Mesenchymal stem cell (in vitro differentiated cells and primary cell): ENCODE measurements at regions not wholly inside any gene's neighbourhood (a gene's known extent, or its start where the extent isn't known, plus 50 kb on each side); places are given as distances from the start of the nearest gene placed in this dataset.

Experiments
- DNase-seq: peaks from one replicate; pipeline ENCODE4 v3.0.0-alpha.2; 2013
- H2AFZ ChIP-seq: one replicate; pipeline ENCODE4 v1.6.1; 2013; ENCODE audit warnings: low read depth, mild to moderate bottlenecking, control low read depth, inconsistent platforms, low read length, moderate library complexity
- H2AK5ac ChIP-seq: 2 replicates; pipeline ENCODE4 v1.6.1; 2013; ENCODE audit warnings: low read length, moderate library complexity, mild to moderate bottlenecking, inconsistent platforms; ENCODE audit not compliant: severe bottlenecking
- H2BK120ac ChIP-seq: one replicate; pipeline ENCODE4 v1.6.1; 2013; ENCODE audit warnings: low read depth, mild to moderate bottlenecking, inconsistent platforms, low read length, moderate library complexity
- H2BK12ac ChIP-seq, 2 experiments: one replicate each; pipeline ENCODE4 v1.6.1; 2013; ENCODE audit warnings: inconsistent platforms in 2 of 2, low read length in 2 of 2, mild to moderate bottlenecking in 2 of 2, moderate library complexity in 2 of 2, control low read depth in 1 of 2
- H2BK15ac ChIP-seq: one replicate; pipeline ENCODE4 v1.6.1; 2013; ENCODE audit warnings: mild to moderate bottlenecking, low read depth, inconsistent platforms; ENCODE audit not compliant: poor library complexity, severe bottlenecking
- H2BK5ac ChIP-seq: 2 replicates; pipeline ENCODE4 v1.6.1; 2013; ENCODE audit warnings: low read depth, mild to moderate bottlenecking, low read length, control low read depth, inconsistent platforms; ENCODE audit not compliant: poor library complexity, severe bottlenecking
- H3K14ac ChIP-seq, 2 experiments: one replicate each; pipeline ENCODE4 v1.6.1; 2013; ENCODE audit warnings: inconsistent platforms in 2 of 2, low read length in 2 of 2, control low read depth in 1 of 2, mild to moderate bottlenecking in 1 of 2, moderate library complexity in 1 of 2
- H3K18ac ChIP-seq, 2 experiments: one replicate each; pipeline ENCODE4 v1.6.1; 2013; ENCODE audit warnings: inconsistent platforms in 2 of 2, low read length in 2 of 2, control low read depth in 1 of 2, low read depth in 1 of 2, mild to moderate bottlenecking in 1 of 2
- H3K23ac ChIP-seq, 2 experiments: one replicate each; pipeline ENCODE4 v1.6.1; 2013; ENCODE audit warnings: inconsistent platforms in 2 of 2, low read length in 2 of 2, mild to moderate bottlenecking in 2 of 2, moderate library complexity in 2 of 2, control low read depth in 1 of 2
- H3K27ac ChIP-seq: 2 replicates; pipeline ENCODE4 v1.5.1; 2013; ENCODE audit warnings: mild to moderate bottlenecking, moderate library complexity, low read length, control low read depth, inconsistent platforms; ENCODE audit not compliant: poor library complexity, severe bottlenecking
- H3K27me3 ChIP-seq, 2 experiments: 2 replicates each; pipeline versions ENCODE4 v1.6.1 to v1.7.0; 2013; ENCODE audit warnings: low read length in 2 of 2, mild to moderate bottlenecking in 2 of 2, moderate library complexity in 2 of 2, control low read depth in 1 of 2, inconsistent platforms in 1 of 2; ENCODE audit not compliant: control insufficient read depth in 1 of 2, insufficient read depth in 1 of 2
- H3K36me3 ChIP-seq, 2 experiments: 2 replicates each; pipeline versions ENCODE4 v1.6.1 to v1.7.0; 2013; ENCODE audit warnings: low read length in 2 of 2, control low read depth in 1 of 2, inconsistent platforms in 1 of 2, low read depth in 1 of 2, mild to moderate bottlenecking in 1 of 2; ENCODE audit not compliant: insufficient read depth in 2 of 2, control insufficient read depth in 1 of 2
- H3K4ac ChIP-seq, 2 experiments: one replicate each; pipeline ENCODE4 v1.6.1; 2013; ENCODE audit warnings: inconsistent platforms in 2 of 2, low read length in 2 of 2, mild to moderate bottlenecking in 2 of 2, moderate library complexity in 2 of 2, control low read depth in 1 of 2, low read depth in 1 of 2
- H3K4me1 ChIP-seq: 2 replicates; pipeline ENCODE4 v1.6.1; 2013; ENCODE audit warnings: low read depth, low read length, control low read depth; ENCODE audit not compliant: control insufficient read depth, insufficient read depth
- H3K4me2 ChIP-seq: 2 replicates; pipeline ENCODE4 v1.6.1; 2013; ENCODE audit warnings: low read length, mild to moderate bottlenecking, inconsistent platforms; ENCODE audit not compliant: poor library complexity, severe bottlenecking
- H3K4me3 ChIP-seq, 2 experiments: 2 replicates each; pipeline versions ENCODE4 v1.5.1 to v1.7.0; 2013; ENCODE audit warnings: low read length in 2 of 2, mild to moderate bottlenecking in 2 of 2, control low read depth in 1 of 2, low read depth in 1 of 2; ENCODE audit not compliant: insufficient read depth in 1 of 2
- H3K79me1 ChIP-seq: replicated peaks from 2 replicates; pipeline ENCODE4 v1.6.1; 2013; ENCODE audit warnings: mild to moderate bottlenecking, control low read depth, low read length, inconsistent platforms; ENCODE audit not compliant: poor library complexity, severe bottlenecking
- H3K9ac ChIP-seq: 2 replicates; pipeline ENCODE4 v1.7.0; 2013; ENCODE audit warnings: mild to moderate bottlenecking, low read length, moderate library complexity
- H3K9me3 ChIP-seq: 2 replicates; pipeline ENCODE4 v1.7.0; 2013; ENCODE audit warnings: mild to moderate bottlenecking, low read length; ENCODE audit not compliant: control insufficient read depth
- H4K8ac ChIP-seq: one replicate; pipeline ENCODE4 v1.6.1; 2013; ENCODE audit warnings: inconsistent platforms, mild to moderate bottlenecking, low read length, moderate library complexity
- H4K91ac ChIP-seq: one replicate; pipeline ENCODE4 v1.6.1; 2013; ENCODE audit warnings: mild to moderate bottlenecking, low read length, inconsistent platforms
- WGBS: methylation state at CpG from one replicate; pipeline ENCODE4 v1.1.7; 2013; ENCODE audit warnings: mixed read lengths; 5-methylcytosine and 5-hydroxymethylcytosine counted together

DNA sequence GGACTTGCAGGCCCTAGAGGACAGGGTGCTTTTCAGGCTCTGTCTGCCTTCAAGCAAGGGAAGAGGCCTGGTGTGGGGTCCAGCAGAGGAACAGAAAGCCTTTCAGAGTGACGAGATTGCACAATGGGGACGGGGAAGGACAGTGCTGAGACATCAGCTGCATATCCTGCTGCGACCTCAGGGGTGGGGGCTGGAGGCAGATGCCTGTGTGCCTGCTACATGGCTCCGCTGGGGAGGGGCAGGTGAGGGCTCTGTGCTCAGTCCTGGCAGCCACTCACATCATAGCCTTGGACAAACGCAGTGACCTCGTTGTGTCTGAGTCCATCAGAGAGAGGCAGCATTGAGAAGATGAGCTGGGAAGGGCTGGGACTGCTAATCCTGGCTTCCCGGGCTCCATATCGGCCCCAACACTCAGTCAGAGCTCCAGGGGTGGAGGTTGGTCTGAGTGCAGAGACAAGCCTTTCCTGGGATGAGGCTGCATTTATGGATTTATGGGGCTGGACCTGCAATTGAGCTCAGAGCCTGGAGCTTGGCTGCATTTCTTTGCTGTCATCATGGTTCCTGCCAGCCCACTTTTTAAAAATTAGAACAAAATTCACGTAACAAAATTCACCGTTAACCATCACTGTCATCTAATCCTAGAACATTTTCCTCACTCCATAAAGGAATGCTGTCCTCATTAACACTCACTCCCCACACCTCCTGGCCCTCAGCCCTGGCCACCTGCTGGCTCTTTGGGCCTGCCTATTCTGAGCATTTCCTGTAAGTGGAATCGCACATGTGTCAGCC is 196.9 kb upstream of the SLC24A3 start:
- no peak overlapping the region for H2BK12ac ChIP-seq
- H3K27me3 ChIP-seq: peaks cover 0 to 11% of the 10 kb centered on the region in 2 experiments
- H3K36me3 ChIP-seq: no peaks in the 10 kb centered on the region
- H3K23ac ChIP-seq: no peak overlapping the region
- H4K91ac ChIP-seq: no peak overlapping the region
- H3K18ac ChIP-seq: no peak overlapping the region
- H3K4me1 ChIP-seq: no peaks in the 10 kb centered on the region
- DNase-seq: no peak
- no peak overlapping the region for H2BK120ac ChIP-seq
- H3K79me1 ChIP-seq: no peaks in the 10 kb centered on the region
- H3K9me3 ChIP-seq: no peaks in the 10 kb centered on the region
- no peak overlapping the region for H3K14ac ChIP-seq
- no peak overlapping the region for H2AK5ac ChIP-seq
- H2AFZ ChIP-seq: no peak overlapping the region
- no peak overlapping the region for H3K9ac ChIP-seq
- no peak overlapping the region for H2BK15ac ChIP-seq
- H3K27ac ChIP-seq: no peak overlapping the region
- no peak overlapping the region for H2BK5ac ChIP-seq
- H3K4ac ChIP-seq: no peak overlapping the region
- H3K4me3 ChIP-seq: no peak overlapping the region
- no peak overlapping the region for H3K4me2 ChIP-seq
- no peak overlapping the region for H4K8ac ChIP-seq
- WGBS: 51% methylated on average over 11 of the region's 11 CpGs

DNA sequence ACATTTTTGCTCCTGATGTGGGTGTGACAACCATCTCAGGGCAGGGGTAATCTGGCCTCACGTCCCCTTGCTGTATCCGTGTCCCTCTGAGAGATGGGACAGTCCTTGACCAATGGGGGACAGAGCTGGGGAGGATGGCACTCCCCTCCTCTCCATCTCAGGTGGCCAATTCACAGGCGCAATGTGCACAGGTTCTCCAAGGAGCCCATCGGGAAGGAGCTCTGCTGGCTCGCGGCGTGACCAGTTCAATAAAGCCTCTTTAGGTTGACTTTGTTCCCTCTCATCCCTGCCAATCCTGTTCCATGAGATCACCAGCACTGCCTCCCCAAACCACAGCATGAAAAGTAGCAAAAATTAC is 196.3 kb upstream of the SLC24A3 start:
- Histone ChIP-seq H2AFZ (no peak overlapping the region), H3K27ac (no peak overlapping the region), H2BK120ac (no peak overlapping the region), H3K4ac (no peak overlapping the region), H3K14ac (no peak overlapping the region), H3K4me1 (no peaks in the 10 kb centered on the region), H2AK5ac (no peak overlapping the region), H4K8ac (no peak overlapping the region), H3K23ac (no peak overlapping the region), H3K27me3 (peaks cover 0 to 11% of the 10 kb centered on the region in 2 experiments), H3K79me1 (no peaks in the 10 kb centered on the region), H3K36me3 (no peaks in the 10 kb centered on the region), H3K4me2 (no peak overlapping the region), H3K9me3 (no peaks in the 10 kb centered on the region), H3K4me3 (no peak overlapping the region), H3K18ac (no peak overlapping the region), H2BK15ac (no peak overlapping the region), H3K9ac (no peak overlapping the region), H4K91ac (no peak overlapping the region), H2BK12ac (no peak overlapping the region), H2BK5ac (no peak overlapping the region)
- 83% methylated on average over 7 of the region's 7 CpGs for WGBS
- no peak for DNase-seq

DNA sequence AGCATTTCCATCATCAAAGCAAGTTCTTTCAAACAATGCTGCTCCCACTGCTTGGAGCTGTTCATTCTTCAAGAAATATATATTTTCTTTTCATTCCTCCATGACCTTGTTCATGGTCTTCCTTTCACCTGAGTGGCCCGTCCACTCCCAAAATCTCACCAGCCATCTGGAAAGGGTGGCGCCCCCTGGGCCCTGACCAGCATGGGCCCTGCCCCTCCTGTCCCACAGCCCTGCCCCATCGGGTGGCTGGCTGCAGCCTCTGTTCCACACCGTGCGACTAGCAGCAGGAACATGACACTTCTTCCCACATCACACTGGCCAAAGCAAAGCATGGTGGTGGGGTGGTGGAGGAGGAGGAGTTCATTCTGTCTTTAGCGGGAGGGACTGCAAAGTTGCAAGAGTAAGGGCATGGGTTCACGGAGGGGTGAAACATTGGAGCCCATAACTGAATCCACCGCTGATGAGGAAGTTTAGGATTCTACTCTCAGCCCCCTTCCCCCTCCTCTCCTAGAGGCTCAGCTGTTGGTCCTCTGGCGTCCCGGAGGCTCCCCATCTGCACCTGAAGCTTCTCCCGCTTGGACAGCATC is 195.2 kb upstream of the SLC24A3 start:
- Histone ChIP-seq H4K8ac (no peak overlapping the region), H2BK12ac (no peak overlapping the region), H3K27me3 (peaks cover 0 to 11% of the 10 kb centered on the region in 2 experiments), H2BK120ac (no peak overlapping the region), H3K4ac (no peak overlapping the region), H2AFZ (no peak overlapping the region), H3K79me1 (no peaks in the 10 kb centered on the region), H3K9ac (no peak overlapping the region), H3K18ac (no peak overlapping the region), H4K91ac (no peak overlapping the region), H3K23ac (no peak overlapping the region), H3K4me1 (no peaks in the 10 kb centered on the region), H2BK15ac (no peak overlapping the region), H3K14ac (no peak overlapping the region), H3K9me3 (no peaks in the 10 kb centered on the region), H3K4me2 (no peak overlapping the region), H3K4me3 (no peak overlapping the region), H2BK5ac (no peak overlapping the region), H3K27ac (no peak overlapping the region), H3K36me3 (no peaks in the 10 kb centered on the region), H2AK5ac (no peak overlapping the region)
- DNase-seq: no peak
- 78% methylated on average over 9 of the region's 11 CpGs for WGBS

DNA sequence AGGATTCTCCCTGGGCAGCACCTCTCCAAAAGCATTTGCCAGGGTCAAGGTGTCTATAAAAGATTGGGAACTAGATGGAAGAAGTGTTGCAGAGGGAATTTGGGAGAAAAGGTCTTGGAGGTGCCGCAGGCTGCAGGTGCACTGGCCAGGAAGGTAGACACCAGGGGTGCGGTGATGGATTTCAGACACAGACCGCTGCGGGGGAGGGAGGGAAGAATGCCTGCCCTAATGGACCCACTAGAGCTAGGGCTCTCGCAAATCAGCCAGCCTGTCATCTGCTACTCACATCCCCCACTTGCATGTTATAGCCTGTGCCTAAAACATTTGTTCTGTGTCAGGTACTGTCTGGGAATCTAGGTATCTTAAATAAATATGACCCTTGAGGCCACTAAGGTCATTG is 193.6 kb upstream of the SLC24A3 start:
- Histone ChIP-seq H3K27ac (no peak overlapping the region), H3K79me1 (no peaks in the 10 kb centered on the region), H3K9ac (no peak overlapping the region), H2BK5ac (no peak overlapping the region), H3K4me2 (no peak overlapping the region), H2BK15ac (no peak overlapping the region), H3K9me3 (no peaks in the 10 kb centered on the region), H3K4ac (no peak overlapping the region), H3K23ac (no peak overlapping the region), H4K91ac (no peak overlapping the region), H2BK120ac (no peak overlapping the region), H3K4me3 (no peak overlapping the region), H2AK5ac (no peak overlapping the region), H3K4me1 (no peaks in the 10 kb centered on the region), H3K36me3 (no peaks in the 10 kb centered on the region), H3K18ac (no peak overlapping the region), H2BK12ac (no peak overlapping the region), H2AFZ (no peak overlapping the region), H3K14ac (no peak overlapping the region), H4K8ac (no peak overlapping the region), H3K27me3 (peaks cover 0 to 11% of the 10 kb centered on the region in 2 experiments)
- 93% methylated on average over 4 of the region's 5 CpGs for WGBS
- DNase-seq: no peak
